MM.1S (cell line): ENCODE measurements at regions not wholly inside any gene's neighbourhood (a gene's known extent, or its start where the extent isn't known, plus 50 kb on each side); places are given as distances from the start of the nearest gene placed in this dataset.

ENCODE experiments used
- EZH2 ChIP-seq: fragments of 300-600 bp; sonication (generic); optimal IDR thresholded peaks from 2 replicates; pipeline ENCODE3; 2017; ENCODE audit warnings: low read depth, mild to moderate bottlenecking, antibody characterized with exemption, low read length, mixed read lengths
- EZH2phosphoT487 ChIP-seq: fragments of 300-600 bp; sonication (generic); IDR thresholded peaks from 2 replicates; pipeline ENCODE4 v1.6.1; 2018; ENCODE audit warnings: antibody characterized with exemption, low read length
- TF ChIP-seq, protein P1 (sequence below): fragments of 300-600 bp; sonication (generic); IDR thresholded peaks from 2 replicates; pipeline ENCODE4 v1.5.1; 2016; ENCODE audit warnings: antibody characterized with exemption, low read length, mixed read lengths

DNA sequence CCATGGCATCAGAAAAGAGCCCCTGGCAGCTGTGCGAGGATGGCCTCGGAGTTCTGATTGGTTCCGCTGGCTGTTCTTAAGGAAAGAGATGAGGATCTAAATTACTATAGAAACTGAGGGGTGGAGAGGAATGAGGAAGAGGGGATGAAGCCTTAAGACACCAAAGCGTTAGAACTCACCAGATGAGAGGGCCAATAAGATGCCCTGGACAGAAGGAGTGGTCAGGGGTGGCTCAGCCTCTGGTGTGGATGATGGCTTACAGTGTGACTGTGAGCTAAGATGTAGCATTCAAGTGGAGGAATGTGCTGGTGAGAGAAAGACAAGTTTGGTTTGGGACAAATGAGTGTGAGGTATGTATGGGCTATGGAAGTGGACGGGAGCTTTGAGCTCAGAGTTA lies 97.8 kb downstream of the ZFP36L2 start:
- TF ChIP-seq, protein P1, sequence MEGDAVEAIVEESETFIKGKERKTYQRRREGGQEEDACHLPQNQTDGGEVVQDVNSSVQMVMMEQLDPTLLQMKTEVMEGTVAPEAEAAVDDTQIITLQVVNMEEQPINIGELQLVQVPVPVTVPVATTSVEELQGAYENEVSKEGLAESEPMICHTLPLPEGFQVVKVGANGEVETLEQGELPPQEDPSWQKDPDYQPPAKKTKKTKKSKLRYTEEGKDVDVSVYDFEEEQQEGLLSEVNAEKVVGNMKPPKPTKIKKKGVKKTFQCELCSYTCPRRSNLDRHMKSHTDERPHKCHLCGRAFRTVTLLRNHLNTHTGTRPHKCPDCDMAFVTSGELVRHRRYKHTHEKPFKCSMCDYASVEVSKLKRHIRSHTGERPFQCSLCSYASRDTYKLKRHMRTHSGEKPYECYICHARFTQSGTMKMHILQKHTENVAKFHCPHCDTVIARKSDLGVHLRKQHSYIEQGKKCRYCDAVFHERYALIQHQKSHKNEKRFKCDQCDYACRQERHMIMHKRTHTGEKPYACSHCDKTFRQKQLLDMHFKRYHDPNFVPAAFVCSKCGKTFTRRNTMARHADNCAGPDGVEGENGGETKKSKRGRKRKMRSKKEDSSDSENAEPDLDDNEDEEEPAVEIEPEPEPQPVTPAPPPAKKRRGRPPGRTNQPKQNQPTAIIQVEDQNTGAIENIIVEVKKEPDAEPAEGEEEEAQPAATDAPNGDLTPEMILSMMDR: no peak
- TF ChIP-seq EZH2phosphoT487 (no peak), EZH2 (no peak)
